Left hindlimb (tissue), 1 donor: ENCODE measurements at regions not wholly inside any gene's neighbourhood (a gene's known extent, or its start where the extent isn't known, plus 50 kb on each side); places are given as distances from the start of the nearest gene placed in this dataset.
A peak's percentile ranks its signal among the peaks of the same experiment; 100 is the strongest.

ENCODE experiments used
- DNase-seq: peaks from one replicate; pipeline ENCODE4 v3.0.0-alpha.2; 2018

GRCh38 chr20:57038608-57039440 lies 227.6 kb downstream of the BMP7 start:
- DNase-seq, result no peak

DNA sequence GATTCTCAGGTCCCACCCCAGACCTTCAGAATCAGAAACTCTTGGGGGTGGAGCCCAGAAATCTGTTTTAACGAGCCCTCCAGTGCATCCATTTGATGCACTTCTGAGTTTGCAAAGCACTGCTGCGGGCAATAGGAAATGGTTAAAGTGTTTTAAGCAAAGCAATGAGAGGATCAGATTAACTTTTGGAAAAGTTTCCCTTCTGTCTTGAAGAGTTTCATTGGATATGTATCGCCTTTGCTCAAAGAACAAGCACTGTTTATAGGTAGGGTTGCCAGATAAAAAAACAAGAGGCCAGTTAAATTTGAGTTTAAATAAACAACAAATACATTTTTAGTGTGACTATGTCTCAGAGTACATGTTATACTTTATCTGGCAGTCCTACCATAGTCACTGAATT lies 226.0 kb downstream of the BMP7 start:
- no peak for DNase-seq

GRCh38 chr20:57040924-57041323 lies 225.5 kb downstream of the BMP7 start:
- no peak for DNase-seq

DNA sequence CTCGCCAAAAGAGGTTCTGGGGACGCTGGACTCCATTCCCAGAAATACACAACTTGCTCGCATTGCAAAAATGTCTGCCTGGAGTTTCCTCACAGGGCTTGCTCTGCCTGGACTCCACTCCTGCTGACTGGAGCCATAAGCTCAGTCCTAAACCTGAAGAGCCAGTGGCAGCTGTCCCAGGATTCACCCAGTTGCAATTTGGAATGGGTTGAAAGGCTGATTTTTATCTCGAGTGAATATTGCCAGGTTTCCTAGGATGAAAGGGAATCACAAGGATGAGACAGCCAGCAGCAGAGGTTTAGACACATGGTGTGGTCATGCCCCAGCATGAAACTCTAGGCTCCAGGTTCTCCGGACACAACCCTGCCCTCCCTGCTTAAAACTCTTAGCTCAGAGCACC lies 223.3 kb downstream of the BMP7 start:
- no peak for DNase-seq

- DNase-seq, result no peak
These were observed 222.7 kb downstream of the BMP7 start for GRCh38 chr20:57043669-57044268.

- DNase-seq, result no peak
These were observed 219.0 kb downstream of the BMP7 start for GRCh38 chr20:57047281-57048026.

GRCh38 chr20:57048027-57048869 lies 218.2 kb downstream of the BMP7 start:
- no peak for DNase-seq

DNA sequence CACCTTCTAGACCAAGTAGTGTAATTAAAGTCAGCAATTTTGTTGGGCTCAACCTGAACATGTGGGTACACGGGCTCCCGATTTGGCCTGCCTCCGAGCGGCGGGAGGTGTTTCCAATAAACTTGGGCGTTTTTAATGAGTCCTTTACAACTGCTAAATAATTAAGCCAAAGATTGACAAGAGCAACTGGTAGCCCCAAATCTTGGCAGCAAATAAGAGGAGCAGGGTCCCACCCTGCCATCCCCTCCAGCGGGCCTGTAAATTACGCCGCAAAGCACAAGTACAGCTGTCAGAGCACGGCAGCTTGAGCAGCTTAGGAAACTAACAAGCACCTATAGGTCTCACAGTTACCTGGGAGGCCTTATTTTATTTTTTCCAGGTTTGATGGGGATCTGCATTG lies 217.1 kb downstream of the BMP7 start:
- DNase-seq, result no peak

DNA sequence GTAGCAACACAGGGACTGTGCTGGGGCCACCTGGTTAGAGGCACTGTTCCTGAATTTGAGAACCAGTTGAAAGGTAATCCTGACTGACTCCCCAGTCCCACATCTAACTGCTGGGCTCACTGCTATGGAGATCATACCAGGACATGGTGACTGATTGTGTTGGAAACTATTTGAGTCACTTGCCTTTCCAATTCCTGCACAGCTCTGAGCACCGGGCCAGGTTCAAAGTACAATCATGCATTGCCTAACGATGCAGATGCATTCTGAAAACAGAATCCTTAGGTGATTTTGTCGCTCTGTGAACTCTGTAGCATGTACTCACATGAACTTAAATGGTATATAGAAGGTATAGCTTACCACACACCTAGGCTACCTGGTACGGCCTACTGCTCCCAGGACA lies 215.3 kb downstream of the BMP7 start:
- peak; percentile 6 for DNase-seq

DNA sequence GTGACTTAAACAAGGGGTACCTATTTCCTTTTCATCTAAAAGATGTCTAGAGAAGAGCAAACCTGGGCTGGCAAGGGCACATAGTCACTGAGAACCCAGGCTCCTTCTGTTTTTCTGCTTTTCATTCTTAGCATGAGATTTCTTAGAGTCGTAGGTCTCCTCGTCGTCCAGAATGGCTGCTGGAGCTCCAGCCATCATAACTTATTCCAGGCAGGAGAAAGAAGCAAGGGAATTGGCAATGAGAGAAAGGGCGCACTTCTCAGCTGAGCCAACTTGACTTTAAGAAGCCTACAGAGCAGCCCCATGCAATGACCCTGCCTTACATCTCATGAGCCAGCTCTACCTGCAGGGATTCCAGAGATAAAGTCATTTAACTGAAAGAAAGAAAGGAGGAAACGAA lies 213.4 kb downstream of the BMP7 start:
- no peak for DNase-seq

DNA sequence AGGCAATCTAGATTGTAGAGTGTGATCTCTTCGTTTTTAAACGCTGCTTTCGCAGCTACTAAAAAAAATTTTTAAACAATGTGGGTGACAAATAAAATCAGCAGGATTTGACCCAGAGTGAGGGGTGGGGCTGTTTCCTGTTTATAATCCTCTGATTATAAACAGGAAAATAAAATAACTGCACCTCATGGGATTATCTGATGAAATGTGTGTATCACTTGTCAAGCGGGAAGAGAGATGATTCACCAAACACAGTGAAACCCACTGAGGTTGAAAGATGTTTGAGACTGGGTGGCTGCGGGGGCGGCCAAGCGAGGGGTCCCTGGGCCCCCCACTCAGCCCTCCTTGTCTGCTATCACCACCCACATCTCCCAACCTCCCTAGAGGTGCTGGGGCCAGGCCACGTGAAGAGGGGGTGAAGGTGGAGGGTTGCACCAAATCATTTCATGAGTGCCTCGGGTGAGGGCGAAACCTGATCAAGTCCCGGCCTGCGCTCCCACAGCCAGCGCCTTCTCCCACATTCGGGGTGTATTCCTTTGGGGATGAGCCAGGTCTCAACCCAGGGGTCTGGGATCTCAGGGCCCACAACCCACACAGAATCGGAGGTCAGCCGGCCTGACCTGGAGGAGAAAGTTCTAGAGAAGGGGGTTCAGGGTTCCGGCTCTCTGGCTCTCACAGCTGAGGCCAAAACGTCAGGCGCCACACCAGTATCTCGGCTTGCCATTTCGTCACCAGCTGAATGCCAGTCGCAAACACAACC lies 212.5 kb downstream of the BMP7 start:
- DNase-seq, result no peak

DNA sequence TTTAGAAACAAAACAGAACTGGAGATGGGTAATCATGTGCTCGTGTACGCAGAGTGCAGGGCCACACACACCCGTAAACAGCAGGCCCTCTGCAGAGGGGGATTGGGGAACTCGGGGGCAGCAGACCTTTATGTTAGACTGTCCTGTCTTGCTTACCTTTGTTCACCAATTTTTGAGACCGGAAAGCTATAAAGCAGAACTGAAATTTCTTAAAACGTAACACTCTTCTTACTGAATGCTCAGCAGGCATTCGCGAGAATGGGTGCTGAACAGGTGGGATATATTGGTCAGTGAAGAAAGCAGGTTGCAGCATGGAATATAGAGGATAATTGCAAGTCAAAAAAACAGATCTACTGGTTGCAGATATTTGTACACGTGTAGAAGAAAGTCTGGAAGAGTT lies 211.1 kb downstream of the BMP7 start:
- DNase-seq, result no peak

DNA sequence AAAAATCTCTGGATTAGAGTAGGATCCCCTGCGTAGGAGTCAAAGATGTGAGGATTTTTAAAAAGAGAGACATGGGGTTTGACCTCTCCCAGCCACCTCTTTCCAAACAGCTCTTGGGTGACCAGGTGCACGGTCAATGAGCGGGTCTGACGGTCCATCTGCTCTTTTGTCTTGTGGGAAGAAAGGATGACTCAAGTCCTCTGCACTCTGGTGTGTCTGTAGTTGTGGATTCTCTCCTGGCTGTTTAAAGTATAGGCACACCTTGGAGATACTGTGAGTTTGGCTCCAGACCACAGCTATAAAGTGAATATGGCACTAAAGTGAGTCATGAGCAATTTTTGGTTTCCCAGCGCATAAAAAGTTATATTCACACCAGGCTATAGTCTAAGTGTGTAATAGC lies 209.8 kb downstream of the BMP7 start:
- no peak for DNase-seq

DNA sequence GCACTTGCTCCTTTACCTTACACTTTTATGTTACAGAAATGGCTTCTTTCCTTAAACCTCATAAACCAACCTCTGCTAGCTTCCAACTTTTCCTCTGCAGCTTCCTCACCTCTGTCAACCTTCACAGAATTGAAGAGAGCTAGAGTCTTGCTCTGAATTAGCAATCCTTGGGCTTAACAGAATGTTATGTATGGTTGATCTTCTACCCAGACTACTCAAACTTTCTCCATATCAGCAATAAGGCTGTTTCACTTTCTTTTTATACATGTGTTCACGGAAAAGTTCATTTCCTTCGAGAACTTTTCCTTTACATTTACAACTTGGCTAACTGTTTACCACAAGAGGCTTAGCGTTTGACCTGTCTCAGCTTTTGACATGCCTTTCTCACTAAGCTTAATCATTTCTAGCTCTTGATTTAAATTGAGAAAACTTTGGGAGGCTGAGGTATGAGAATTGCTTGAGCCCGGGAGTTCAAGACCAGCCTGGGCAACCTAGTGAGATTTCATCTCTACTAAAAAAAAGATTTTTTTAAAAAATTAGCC lies 207.3 kb downstream of the BMP7 start:
- no peak for DNase-seq

DNA sequence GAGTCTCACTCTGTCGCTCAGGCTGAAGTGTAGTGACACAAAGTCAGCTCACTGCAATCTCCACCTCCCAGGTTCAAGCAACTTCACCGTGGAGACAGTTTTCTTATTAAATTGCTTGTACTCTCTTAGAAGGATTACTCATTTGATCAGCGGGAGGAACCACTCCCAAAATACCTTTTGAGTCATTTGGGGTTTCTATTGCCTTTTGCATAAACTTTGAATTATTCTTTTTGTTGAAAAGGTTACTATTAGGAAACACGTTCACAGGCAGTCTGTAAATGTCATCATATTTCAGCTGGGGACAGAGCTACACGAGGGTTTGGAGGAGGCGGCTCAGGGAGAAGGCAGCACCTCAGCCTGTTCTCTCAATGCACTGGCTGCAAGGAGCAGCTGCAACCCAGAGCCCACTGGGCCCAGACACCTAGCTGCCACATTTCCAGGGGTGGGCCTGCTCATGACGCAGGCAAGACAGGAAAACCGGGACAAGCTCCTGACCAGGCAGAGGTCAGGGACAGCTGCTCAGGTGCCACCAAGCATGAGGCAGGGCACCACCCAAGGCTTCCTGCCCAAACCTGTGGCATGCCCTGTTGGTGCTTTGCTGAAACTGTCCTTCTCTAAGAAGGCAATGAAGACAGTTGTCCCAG lies 205.9 kb downstream of the BMP7 start:
- DNase-seq, result peak; percentile 5

GRCh38 chr20:57061051-57061900 lies 205.2 kb downstream of the BMP7 start:
- peak; percentile 48 for DNase-seq

GRCh38 chr20:57062241-57062640 lies 204.2 kb downstream of the BMP7 start:
- DNase-seq, result peak; percentile 13

GRCh38 chr20:57062696-57063270 lies 203.7 kb downstream of the BMP7 start:
- peak; percentile 4 for DNase-seq

- peak; percentile 13 for DNase-seq
These were observed 201.6 kb downstream of the BMP7 start for GRCh38 chr20:57064836-57065235.

DNA sequence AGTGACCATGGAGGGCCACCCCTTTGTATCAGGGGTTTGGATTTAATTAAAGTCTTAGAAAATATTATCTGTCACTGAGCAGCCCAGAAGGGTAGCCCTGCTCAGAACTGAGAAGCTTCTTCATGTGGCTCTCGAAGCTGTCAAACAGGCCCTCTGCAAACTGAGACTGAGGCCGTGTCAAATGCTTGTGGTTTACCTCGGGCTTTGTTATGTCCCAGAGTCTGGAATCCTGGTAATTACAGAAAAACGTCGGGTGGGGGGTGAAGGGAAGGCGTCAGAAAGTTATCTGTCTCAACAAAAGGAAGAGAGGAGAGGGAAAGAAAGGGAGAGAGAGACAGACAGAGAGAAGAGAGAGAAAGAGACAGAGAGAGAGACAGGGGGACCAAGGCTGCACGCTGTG lies 200.8 kb downstream of the BMP7 start:
- DNase-seq, result peak; percentile 11
